HEK293T (cell line): ENCODE measurements at regions not wholly inside any gene's neighbourhood (a gene's known extent, or its start where the extent isn't known, plus 50 kb on each side); places are given as distances from the start of the nearest gene placed in this dataset.

Source experiments
- ARNT ChIP-seq: fragments of 450-650 bp; IDR thresholded peaks from 2 replicates; pipeline ENCODE4 v1.6.1; 2017; ENCODE audit warnings: mild to moderate bottlenecking
- CTBP1 ChIP-seq: fragments of 450-650 bp; IDR thresholded peaks from 2 replicates; pipeline ENCODE4 v1.6.1; 2016; ENCODE audit warnings: borderline replicate concordance
- ELF4 ChIP-seq: fragments of 450-650 bp; IDR thresholded peaks from 2 replicates; pipeline ENCODE4 v1.6.1; 2017; ENCODE audit warnings: antibody characterized with exemption
- FOXA1 ChIP-seq: fragments of 450-650 bp; IDR thresholded peaks from 2 replicates; pipeline ENCODE4 v1.6.1; 2016; ENCODE audit warnings: mild to moderate bottlenecking
- FOXK2 ChIP-seq: fragments of 450-650 bp; IDR thresholded peaks from 2 replicates; pipeline ENCODE4 v1.6.1; 2016; ENCODE audit warnings: mild to moderate bottlenecking
- FOXM1 ChIP-seq: fragments of 450-650 bp; IDR thresholded peaks from 2 replicates; pipeline ENCODE4 v1.6.1; 2017; ENCODE audit warnings: mild to moderate bottlenecking, borderline replicate concordance
- PKNOX1 ChIP-seq: fragments of 450-650 bp; IDR thresholded peaks from 2 replicates; pipeline ENCODE4 v1.6.1; 2016
- SP1 ChIP-seq: fragments of 450-650 bp; IDR thresholded peaks from 2 replicates; pipeline ENCODE4 v1.6.1; 2017
- SUZ12 ChIP-seq: fragments of 450-650 bp; IDR thresholded peaks from 2 replicates; pipeline ENCODE4 v1.6.1; 2016; ENCODE audit warnings: mild to moderate bottlenecking
- TARDBP ChIP-seq: fragments of 450-650 bp; IDR thresholded peaks from 2 replicates; pipeline ENCODE4 v1.6.1; 2016
- ZNF384 ChIP-seq: fragments of 450-650 bp; IDR thresholded peaks from 2 replicates; pipeline ENCODE4 v1.6.1; 2016

GRCh38 chr2:185998562-185999070, 260.0 kb downstream of the FSIP2 start:
- TF ChIP-seq FOXK2: no peak
- no peak for TF ChIP-seq FOXM1
- no peak for TF ChIP-seq ZNF384
- TF ChIP-seq SP1: no peak
- no peak for TF ChIP-seq PKNOX1
- no peak for TF ChIP-seq CTBP1
- TF ChIP-seq FOXA1: no peak
- no peak for TF ChIP-seq TARDBP
- TF ChIP-seq SUZ12: no peak
- TF ChIP-seq ELF4: no peak
- no peak for TF ChIP-seq ARNT
